Gastrocnemius medialis (tissue), 4 donors: ENCODE measurements at regions not wholly inside any gene's neighbourhood (a gene's known extent, or its start where the extent isn't known, plus 50 kb on each side); places are given as distances from the start of the nearest gene placed in this dataset.

Source experiments
- POLR2A ChIP-seq, 2 donors: fragments of 450-650 bp; IDR thresholded peaks; one replicate each; pipeline ENCODE4 v1.6.1; 2017; ENCODE audit warnings: antibody characterized with exemption in 2 of 2, mild to moderate bottlenecking in 2 of 2, moderate library complexity in 2 of 2
- TF ChIP-seq, protein P1 (sequence below), 5 experiments: fragments of 450-650 bp in 3 of 5; fragments of 200-600 bp in 2 of 5; sonication (generic) in 2 of 5; IDR thresholded peaks in 4 of 5; conservative IDR thresholded peaks in 1 of 5; 1 replicate in 4 of 5; 2 replicates in 1 of 5; pipeline ENCODE4 v1.5.1; 2016 to 2019; ENCODE audit warnings: antibody characterized with exemption in 5 of 5, mild to moderate bottlenecking in 3 of 5, moderate library complexity in 3 of 5

DNA sequence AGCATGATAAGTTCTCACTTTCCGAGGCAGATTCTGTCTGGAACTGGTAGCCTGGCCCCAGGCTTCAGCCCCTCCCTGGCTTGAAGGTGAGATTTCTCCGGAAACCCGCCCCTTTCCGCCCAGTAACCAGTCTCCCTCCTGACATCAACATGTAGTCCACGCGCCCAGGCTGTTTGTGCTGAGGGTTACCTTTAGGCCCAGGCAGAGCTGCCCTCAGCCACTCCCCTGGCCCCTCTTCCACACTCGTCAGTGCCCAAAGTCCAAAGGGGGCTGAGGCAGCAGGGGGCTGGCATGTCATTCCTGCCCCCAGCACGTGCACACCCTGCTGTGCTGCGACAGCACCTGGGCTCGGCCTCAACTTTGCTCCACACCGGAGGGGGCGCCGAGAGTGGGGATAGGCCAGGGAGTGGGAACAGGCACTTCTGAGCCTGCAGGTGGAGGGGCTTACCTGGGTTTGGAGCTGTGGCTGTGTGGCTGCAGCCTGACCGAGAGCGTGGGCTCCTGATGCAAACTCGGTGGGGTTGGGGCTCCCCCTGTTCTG lies 69.5 kb upstream of the ANK2 start:
- TF ChIP-seq, protein P1, sequence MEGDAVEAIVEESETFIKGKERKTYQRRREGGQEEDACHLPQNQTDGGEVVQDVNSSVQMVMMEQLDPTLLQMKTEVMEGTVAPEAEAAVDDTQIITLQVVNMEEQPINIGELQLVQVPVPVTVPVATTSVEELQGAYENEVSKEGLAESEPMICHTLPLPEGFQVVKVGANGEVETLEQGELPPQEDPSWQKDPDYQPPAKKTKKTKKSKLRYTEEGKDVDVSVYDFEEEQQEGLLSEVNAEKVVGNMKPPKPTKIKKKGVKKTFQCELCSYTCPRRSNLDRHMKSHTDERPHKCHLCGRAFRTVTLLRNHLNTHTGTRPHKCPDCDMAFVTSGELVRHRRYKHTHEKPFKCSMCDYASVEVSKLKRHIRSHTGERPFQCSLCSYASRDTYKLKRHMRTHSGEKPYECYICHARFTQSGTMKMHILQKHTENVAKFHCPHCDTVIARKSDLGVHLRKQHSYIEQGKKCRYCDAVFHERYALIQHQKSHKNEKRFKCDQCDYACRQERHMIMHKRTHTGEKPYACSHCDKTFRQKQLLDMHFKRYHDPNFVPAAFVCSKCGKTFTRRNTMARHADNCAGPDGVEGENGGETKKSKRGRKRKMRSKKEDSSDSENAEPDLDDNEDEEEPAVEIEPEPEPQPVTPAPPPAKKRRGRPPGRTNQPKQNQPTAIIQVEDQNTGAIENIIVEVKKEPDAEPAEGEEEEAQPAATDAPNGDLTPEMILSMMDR (IDR thresholded peaks at IDR 0.05 in 4 of 5, conservative IDR thresholded peaks at IDR 0.05 in 1 of 5): no peak
- no peak for TF ChIP-seq POLR2A (IDR thresholded peaks at IDR 0.05)
